GM12878 (cell line): ENCODE measurements at regions not wholly inside any gene's neighbourhood (a gene's known extent, or its start where the extent isn't known, plus 50 kb on each side); places are given as distances from the start of the nearest gene placed in this dataset.
A peak's percentile ranks its signal among the peaks of the same experiment; 100 is the strongest.

Experiments
- ATAC-seq: fragments of 200-7000 bp; cut with Tn5 transposase; 3 replicates; pipeline ENCODE4 v1.9.1; 2020; ENCODE audit warnings: mild to moderate bottlenecking, moderate library complexity
- BruUV-seq: library from RNA; stranded (reverse); fragments of 400-500 nt; replicated peaks from 2 replicates; lab custom pipeline; 2021; lab: Mats Ljungman, UMichigan
- CTCF ChIA-PET: fragments of 300-600 bp; sonication (Branson Sonifier 250); formaldehyde crosslinking; extraction: SDS; loops from one replicate; lab custom pipeline; 2021; ENCODE audit warnings: inconsistent platforms; lab: Yijun Ruan, JAX
- POLR2A ChIA-PET: fragments of 350-600 bp; formaldehyde crosslinking; extraction: SDS; loops from one replicate; lab custom pipeline; 2021; ENCODE audit warnings: inconsistent platforms; lab: Charles Lee
- RAD21 ChIA-PET: fragments of 300-600 bp; sonication (Branson Sonifier 250); formaldehyde crosslinking; loops from one replicate; lab custom pipeline; 2023; ENCODE audit warnings: antibody characterized with exemption; ENCODE audit not compliant: unreplicated experiment; lab: Charles Lee
- SMC1A ChIA-PET: fragments of 300-600 bp; sonication (Branson Sonifier 250); formaldehyde crosslinking; loops from one replicate; lab custom pipeline; 2023; ENCODE audit not compliant: unreplicated experiment, uncharacterized antibody; lab: Charles Lee
- DNase-seq: peaks from one replicate; pipeline ENCODE4 v3.0.0-alpha.2; 2011; ENCODE audit warnings: low read depth, low spot score
- FAIRE-seq: peaks from 3 replicates; lab custom pipeline; 2011; peaks lifted over from hg19 to GRCh38; lab: Jason Lieb, UNC
- H2AFZ ChIP-seq: 2 replicates; pipeline ENCODE4 v1.6.0; 2011; ENCODE audit warnings: low read depth, low read length, control low read depth; ENCODE audit not compliant: control insufficient read depth
- H3K27ac ChIP-seq: 2 replicates; pipeline ENCODE4 v1.5.1; 2011; ENCODE audit warnings: control low read depth; ENCODE audit not compliant: control insufficient read depth, insufficient read depth
- H3K27me3 ChIP-seq, 2 experiments: replicated peaks in 1 of 2; 2 replicates each; pipeline versions ENCODE4 v1.6.0 to v1.6.1; 2011; ENCODE audit warnings: low read length in 1 of 2; ENCODE audit not compliant: control insufficient read depth in 2 of 2, insufficient read depth in 2 of 2
- H3K36me3 ChIP-seq, 2 experiments: 2 replicates each; pipeline ENCODE4 v1.5.1; 2011; ENCODE audit warnings: low read length in 1 of 2; ENCODE audit not compliant: control insufficient read depth in 2 of 2, insufficient read depth in 2 of 2
- H3K4me1 ChIP-seq: 2 replicates; pipeline ENCODE4 v1.6.1; 2011; ENCODE audit warnings: mild to moderate bottlenecking, low read length, moderate library complexity, mixed read lengths; ENCODE audit not compliant: control insufficient read depth, insufficient read depth
- H3K4me2 ChIP-seq: 2 replicates; pipeline ENCODE4 v1.6.0; 2011; ENCODE audit warnings: control low read depth; ENCODE audit not compliant: control insufficient read depth, insufficient read depth
- H3K4me3 ChIP-seq: fragments of 200-600 bp; sonication (generic); 2 replicates; pipeline ENCODE4 v1.5.1; 2016
- H3K79me2 ChIP-seq: 2 replicates; pipeline ENCODE4 v1.6.0; 2011; ENCODE audit warnings: low read length; ENCODE audit not compliant: control insufficient read depth, insufficient read depth
- H3K9ac ChIP-seq: 2 replicates; pipeline ENCODE4 v1.8.0; 2011; ENCODE audit warnings: low read length, control low read depth, mixed read lengths; ENCODE audit not compliant: control insufficient read depth, insufficient read depth
- H3K9me3 ChIP-seq: replicated peaks from 3 replicates; pipeline ENCODE4 v1.5.1; 2011; ENCODE audit warnings: mild to moderate bottlenecking, low read length; ENCODE audit not compliant: control insufficient read depth, insufficient read depth
- H4K20me1 ChIP-seq: 2 replicates; pipeline ENCODE4 v1.6.0; 2011; ENCODE audit not compliant: control insufficient read depth, insufficient read depth
- PBX3 ChIP-seq: IDR thresholded peaks from 2 replicates; pipeline ENCODE4 v1.6.1; 2011; ENCODE audit warnings: mild to moderate bottlenecking, low read depth, low read length, moderate library complexity; ENCODE audit not compliant: insufficient replicate concordance
- WGBS: methylation state at CpG from one replicate; pipeline ENCODE4 v1.1.6; 2016; ENCODE audit warnings: low lambda C conversion rate; ENCODE audit not compliant: insufficient replicate concordance, insufficient coverage; ENCODE audit errors: missing lambda C conversion rate; 5-methylcytosine and 5-hydroxymethylcytosine counted together
- in situ Hi-C: fragments of 300-500 bp; cut with MboI; formaldehyde crosslinking; loops from 9 replicates; pipeline ENCODE4 v1.14.3; 2018; ENCODE audit warnings: mixed read lengths
- intact Hi-C: fragments of 100-400 bp; cut with micrococcal nuclease; formaldehyde crosslinking; loops from one replicate; pipeline ENCODE4 v1.14.2; 2022; ENCODE audit not compliant: unreplicated experiment
- TF ChIP-seq, protein P1 (sequence below): IDR thresholded peaks from 2 replicates; pipeline ENCODE4 v1.6.1; 2012; ENCODE audit warnings: mild to moderate bottlenecking, low read depth, low read length

- H3K36me3 ChIP-seq = no peaks in the 10 kb centered on the region
- H3K27me3 ChIP-seq = no peaks in the 10 kb centered on the region
- DNase-seq (no peak), ATAC-seq (no peak), FAIRE-seq (no peak)
- H3K4me1 ChIP-seq = no peaks in the 10 kb centered on the region
- TF ChIP-seq, protein P1, sequence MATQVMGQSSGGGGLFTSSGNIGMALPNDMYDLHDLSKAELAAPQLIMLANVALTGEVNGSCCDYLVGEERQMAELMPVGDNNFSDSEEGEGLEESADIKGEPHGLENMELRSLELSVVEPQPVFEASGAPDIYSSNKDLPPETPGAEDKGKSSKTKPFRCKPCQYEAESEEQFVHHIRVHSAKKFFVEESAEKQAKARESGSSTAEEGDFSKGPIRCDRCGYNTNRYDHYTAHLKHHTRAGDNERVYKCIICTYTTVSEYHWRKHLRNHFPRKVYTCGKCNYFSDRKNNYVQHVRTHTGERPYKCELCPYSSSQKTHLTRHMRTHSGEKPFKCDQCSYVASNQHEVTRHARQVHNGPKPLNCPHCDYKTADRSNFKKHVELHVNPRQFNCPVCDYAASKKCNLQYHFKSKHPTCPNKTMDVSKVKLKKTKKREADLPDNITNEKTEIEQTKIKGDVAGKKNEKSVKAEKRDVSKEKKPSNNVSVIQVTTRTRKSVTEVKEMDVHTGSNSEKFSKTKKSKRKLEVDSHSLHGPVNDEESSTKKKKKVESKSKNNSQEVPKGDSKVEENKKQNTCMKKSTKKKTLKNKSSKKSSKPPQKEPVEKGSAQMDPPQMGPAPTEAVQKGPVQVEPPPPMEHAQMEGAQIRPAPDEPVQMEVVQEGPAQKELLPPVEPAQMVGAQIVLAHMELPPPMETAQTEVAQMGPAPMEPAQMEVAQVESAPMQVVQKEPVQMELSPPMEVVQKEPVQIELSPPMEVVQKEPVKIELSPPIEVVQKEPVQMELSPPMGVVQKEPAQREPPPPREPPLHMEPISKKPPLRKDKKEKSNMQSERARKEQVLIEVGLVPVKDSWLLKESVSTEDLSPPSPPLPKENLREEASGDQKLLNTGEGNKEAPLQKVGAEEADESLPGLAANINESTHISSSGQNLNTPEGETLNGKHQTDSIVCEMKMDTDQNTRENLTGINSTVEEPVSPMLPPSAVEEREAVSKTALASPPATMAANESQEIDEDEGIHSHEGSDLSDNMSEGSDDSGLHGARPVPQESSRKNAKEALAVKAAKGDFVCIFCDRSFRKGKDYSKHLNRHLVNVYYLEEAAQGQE = no peak
- H3K4me2 ChIP-seq = no peak overlapping the region
- no TSS peak for BruUV-seq
- H3K79me2 ChIP-seq = no peaks in the 10 kb centered on the region
- no peaks in the 10 kb centered on the region for H3K9me3 ChIP-seq
- H3K9ac ChIP-seq = no peak overlapping the region
- no peak overlapping the region for H3K27ac ChIP-seq
- ChIA-PET CTCF (no interaction called here), POLR2A (no interaction called here), RAD21 (no interaction called here), SMC1A (no interaction called here)
- in situ Hi-C loops = no loop called here
- intact Hi-C loops = no loop called here
- H2AFZ ChIP-seq = no peak overlapping the region
- H4K20me1 ChIP-seq = no peaks in the 10 kb centered on the region
- H3K4me3 ChIP-seq = no peak overlapping the region
- 51% methylated on average over 14 of the region's 14 CpGs for WGBS
Observed at GRCh38 chr10:130833596-130833995, 477.9 kb downstream of the TCERG1L start.

DNA sequence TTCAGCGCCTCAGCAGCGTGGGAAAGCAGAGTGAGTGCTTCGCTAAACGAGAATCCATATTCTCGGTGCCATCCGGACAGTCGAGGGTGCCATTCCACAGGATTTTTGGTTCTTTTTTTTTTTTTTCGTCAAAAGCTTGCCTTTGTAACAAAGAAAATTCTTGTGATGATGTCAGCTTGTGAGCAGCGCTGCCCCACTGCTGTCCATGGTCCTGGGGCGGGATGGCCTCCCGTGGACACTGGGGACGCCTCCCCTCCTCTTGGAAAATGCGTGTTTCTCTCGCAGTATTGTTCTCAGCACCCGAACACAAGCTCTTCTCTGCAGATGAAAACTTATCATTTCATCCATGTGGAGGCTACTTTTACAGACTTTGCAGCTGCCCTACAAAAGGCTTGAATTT, 477.4 kb downstream of the TCERG1L start:
- DNase-seq (no peak), FAIRE-seq (no peak), ATAC-seq (no peak)
- H2AFZ ChIP-seq = no peak overlapping the region
- no peaks in the 10 kb centered on the region for H3K4me1 ChIP-seq
- ChIA-PET CTCF (no interaction called here), RAD21 (no interaction called here), SMC1A (no interaction called here), POLR2A (no interaction called here)
- no peaks in the 10 kb centered on the region for H3K27me3 ChIP-seq
- TF ChIP-seq, protein P1 = peak; percentile 50; the same call in 1 of the 2 replicates
- TF ChIP-seq PBX3 = no peak
- no peak overlapping the region for H3K27ac ChIP-seq
- H3K9me3 ChIP-seq = no peaks in the 10 kb centered on the region
- no peak overlapping the region for H3K4me3 ChIP-seq
- no peaks in the 10 kb centered on the region for H3K36me3 ChIP-seq
- in situ Hi-C loops = no loop called here
- H3K9ac ChIP-seq = no peak overlapping the region
- WGBS = 38% methylated on average over 15 of the region's 15 CpGs
- no TSS peak for BruUV-seq
- intact Hi-C loops = no loop called here
- no peak overlapping the region for H3K4me2 ChIP-seq
- H3K79me2 ChIP-seq = no peaks in the 10 kb centered on the region
- H4K20me1 ChIP-seq = no peaks in the 10 kb centered on the region
